ENCODE measurements at regions not wholly inside any gene's neighbourhood (a gene's known extent, or its start where the extent isn't known, plus 50 kb on each side); places are given as distances from the start of the nearest gene placed in this dataset.
"Not testable (repeated sequence)": the region's sequence is repeated elsewhere in the genome, so short reads cannot be mapped to it uniquely, and the experiment has no call there.

- Mint-ChIP-seq H3K4me3 (no peak overlapping the region), H3K9me3 (no peaks in the 10 kb centered on the region), H3K4me1 (ENCODE audit: low read depth) (no peaks in the 10 kb centered on the region), H3K36me3 (no peaks in the 10 kb centered on the region), H3K27me3 (no peaks in the 10 kb centered on the region), H3K27ac (no peak overlapping the region)
- ChIA-PET POLR2A (no interaction called here), CTCF (no interaction called here)
- no peak for DNase-seq
- intact Hi-C loops (cut with micrococcal nuclease): no loop called here
These were observed 449.5 kb upstream of the PROX1 start for GRCh38 chr1:213538251-213538650.

- intact Hi-C loops (cut with micrococcal nuclease): no loop called here
- CTCF ChIA-PET: no interaction called here
- Mint-ChIP-seq H3K36me3 (no peaks in the 10 kb centered on the region), H3K4me1 (ENCODE audit: low read depth) (no peaks in the 10 kb centered on the region), H3K4me3 (no peak overlapping the region), H3K27ac (no peak overlapping the region), H3K27me3 (no peaks in the 10 kb centered on the region), H3K9me3 (no peaks in the 10 kb centered on the region)
- POLR2A ChIA-PET: no interaction called here
- DNase-seq: no peak
These were observed 448.3 kb upstream of the PROX1 start for GRCh38 chr1:213539464-213539863.

- no peaks in the 10 kb centered on the region for H3K4me1 Mint-ChIP-seq (ENCODE audit: low read depth)
These were observed 446.1 kb upstream of the PROX1 start for GRCh38 chr1:213541641-213542040.

GRCh38 chr1:213545181-213545580 lies 442.6 kb upstream of the PROX1 start:
- H3K27me3 Mint-ChIP-seq; POLR2A ChIA-PET; DNase-seq; H3K9me3 Mint-ChIP-seq; H3K36me3 Mint-ChIP-seq; H3K27ac Mint-ChIP-seq; H3K4me3 Mint-ChIP-seq; H3K4me1 Mint-ChIP-seq (ENCODE audit: low read depth); CTCF ChIA-PET; intact Hi-C loops (cut with micrococcal nuclease): not testable (repeated sequence)

More at GRCh38 chr1:213541641-213542040, 446.1 kb upstream of the PROX1 start:
- CTCF ChIA-PET: no interaction called here
- POLR2A ChIA-PET: no interaction called here
- intact Hi-C loops (cut with micrococcal nuclease): no loop called here
- Mint-ChIP-seq H3K27ac (no peak overlapping the region), H3K4me3 (no peak overlapping the region), H3K27me3 (no peaks in the 10 kb centered on the region), H3K36me3 (no peaks in the 10 kb centered on the region), H3K9me3 (no peaks in the 10 kb centered on the region)
- DNase-seq: no peak

- ChIA-PET CTCF (no interaction called here), POLR2A (no interaction called here)
- H3K27me3 Mint-ChIP-seq: no peaks in the 10 kb centered on the region
- intact Hi-C loops (cut with micrococcal nuclease): no loop called here
- H3K9me3 Mint-ChIP-seq: no peaks in the 10 kb centered on the region
- H3K27ac Mint-ChIP-seq: no peak overlapping the region
- H3K4me1 Mint-ChIP-seq (ENCODE audit: low read depth): no peaks in the 10 kb centered on the region
- H3K4me3 Mint-ChIP-seq: no peak overlapping the region
- no peaks in the 10 kb centered on the region for H3K36me3 Mint-ChIP-seq
- no peak for DNase-seq
These were observed 437.8 kb upstream of the PROX1 start for GRCh38 chr1:213549982-213550381.

GRCh38 chr1:213550804-213551203 lies 437.0 kb upstream of the PROX1 start:
- no peak for DNase-seq
- Mint-ChIP-seq H3K9me3 (no peaks in the 10 kb centered on the region), H3K36me3 (no peaks in the 10 kb centered on the region), H3K4me1 (ENCODE audit: low read depth) (no peaks in the 10 kb centered on the region), H3K27me3 (no peaks in the 10 kb centered on the region), H3K4me3 (no peak overlapping the region), H3K27ac (no peak overlapping the region)
- ChIA-PET CTCF (no interaction called here), POLR2A (no interaction called here)
- intact Hi-C loops (cut with micrococcal nuclease): no loop called here

- POLR2A ChIA-PET: no interaction called here
- intact Hi-C loops (cut with micrococcal nuclease): no loop called here
- DNase-seq: no peak
- Mint-ChIP-seq H3K27me3 (no peaks in the 10 kb centered on the region), H3K36me3 (no peaks in the 10 kb centered on the region), H3K4me1 (ENCODE audit: low read depth) (no peaks in the 10 kb centered on the region), H3K9me3 (no peaks in the 10 kb centered on the region), H3K27ac (no peak overlapping the region), H3K4me3 (no peak overlapping the region)
- CTCF ChIA-PET: no interaction called here
These were observed 435.7 kb upstream of the PROX1 start for GRCh38 chr1:213552045-213552444.

GRCh38 chr1:213560226-213560625 lies 427.5 kb upstream of the PROX1 start:
- CTCF ChIA-PET: no interaction called here
- DNase-seq: no peak
- Mint-ChIP-seq H3K36me3 (no peaks in the 10 kb centered on the region), H3K4me1 (ENCODE audit: low read depth) (no peaks in the 10 kb centered on the region), H3K4me3 (no peak overlapping the region), H3K9me3 (peaks cover 19% of the 10 kb centered on the region), H3K27ac (no peak overlapping the region), H3K27me3 (no peaks in the 10 kb centered on the region)
- POLR2A ChIA-PET: no interaction called here
- intact Hi-C loops (cut with micrococcal nuclease): no loop called here

- POLR2A ChIA-PET: no interaction called here
- H3K4me1 Mint-ChIP-seq (ENCODE audit: low read depth): no peaks in the 10 kb centered on the region
- no peaks in the 10 kb centered on the region for H3K36me3 Mint-ChIP-seq
- H3K27ac Mint-ChIP-seq: no peak overlapping the region
- no peak for DNase-seq
- no peak overlapping the region for H3K4me3 Mint-ChIP-seq
- peaks cover 25% of the 10 kb centered on the region for H3K9me3 Mint-ChIP-seq
- CTCF ChIA-PET: no interaction called here
- H3K27me3 Mint-ChIP-seq: no peaks in the 10 kb centered on the region
- intact Hi-C loops (cut with micrococcal nuclease): no loop called here
These were observed 425.9 kb upstream of the PROX1 start for GRCh38 chr1:213561870-213562269.

- H3K9me3 Mint-ChIP-seq: peaks cover 25% of the 10 kb centered on the region
- no peak for DNase-seq
- no peak overlapping the region for H3K4me3 Mint-ChIP-seq
- ChIA-PET POLR2A (no interaction called here), CTCF (no interaction called here)
- no peaks in the 10 kb centered on the region for H3K27me3 Mint-ChIP-seq
- no peaks in the 10 kb centered on the region for H3K36me3 Mint-ChIP-seq
- H3K4me1 Mint-ChIP-seq (ENCODE audit: low read depth): no peaks in the 10 kb centered on the region
- no peak overlapping the region for H3K27ac Mint-ChIP-seq
- intact Hi-C loops (cut with micrococcal nuclease): no loop called here
These were observed 423.5 kb upstream of the PROX1 start for GRCh38 chr1:213564215-213564659.

- Mint-ChIP-seq H3K36me3 (no peaks in the 10 kb centered on the region), H3K27me3 (no peaks in the 10 kb centered on the region), H3K27ac (no peak overlapping the region), H3K4me3 (no peak overlapping the region), H3K4me1 (ENCODE audit: low read depth) (no peaks in the 10 kb centered on the region), H3K9me3 (peaks cover 14% of the 10 kb centered on the region)
- POLR2A ChIA-PET: no interaction called here
- CTCF ChIA-PET: no interaction called here
- intact Hi-C loops (cut with micrococcal nuclease): no loop called here
- no peak for DNase-seq
These were observed 418.6 kb upstream of the PROX1 start for GRCh38 chr1:213568929-213569815.

- CTCF ChIA-PET: no interaction called here
- H3K4me1 Mint-ChIP-seq (ENCODE audit: low read depth): no peaks in the 10 kb centered on the region
- DNase-seq: no peak
- H3K27me3 Mint-ChIP-seq: no peaks in the 10 kb centered on the region
- H3K27ac Mint-ChIP-seq: no peak overlapping the region
- no peak overlapping the region for H3K4me3 Mint-ChIP-seq
- no peaks in the 10 kb centered on the region for H3K36me3 Mint-ChIP-seq
- H3K9me3 Mint-ChIP-seq: peaks cover 8% of the 10 kb centered on the region
- POLR2A ChIA-PET: no interaction called here
- intact Hi-C loops (cut with micrococcal nuclease): no loop called here
These were observed 418.0 kb upstream of the PROX1 start for GRCh38 chr1:213569816-213570150.

- ChIA-PET CTCF (no interaction called here), POLR2A (no interaction called here)
- intact Hi-C loops (cut with micrococcal nuclease): no loop called here
- Mint-ChIP-seq H3K27ac (no peak overlapping the region), H3K9me3 (peaks cover 6% of the 10 kb centered on the region), H3K27me3 (no peaks in the 10 kb centered on the region), H3K4me3 (no peak overlapping the region), H3K4me1 (ENCODE audit: low read depth) (no peaks in the 10 kb centered on the region), H3K36me3 (no peaks in the 10 kb centered on the region)
- no peak for DNase-seq
These were observed 417.3 kb upstream of the PROX1 start for GRCh38 chr1:213570487-213570886.
